GM18520 (cell line): ENCODE measurements at regions not wholly inside any gene's neighbourhood (a gene's known extent, or its start where the extent isn't known, plus 50 kb on each side); places are given as distances from the start of the nearest gene placed in this dataset.

Experiments
- ATAC-seq: cut with Tn5 transposase; IDR thresholded peaks from one replicate; pipeline ENCODE4 v1.9.1; 2021; ENCODE audit not compliant: unreplicated experiment

GRCh38 chr3:72470904-72471417 is 377.3 kb downstream of the SHQ1 start:
- no peak for ATAC-seq

- no peak for ATAC-seq
These were observed 382.4 kb downstream of the SHQ1 start for GRCh38 chr3:72465853-72466252.

- ATAC-seq: no peak
These were observed 385.2 kb downstream of the SHQ1 start for GRCh38 chr3:72463083-72463482.

- ATAC-seq: no peak
These were observed 385.6 kb downstream of the SHQ1 start for GRCh38 chr3:72462595-72463011.

- ATAC-seq: no peak
These were observed 386.5 kb downstream of the SHQ1 start for GRCh38 chr3:72461787-72462186.

GRCh38 chr3:72460205-72461174 is 387.8 kb downstream of the SHQ1 start:
- ATAC-seq: no peak

GRCh38 chr3:72459588-72459987 is 388.7 kb downstream of the SHQ1 start:
- ATAC-seq: no peak

GRCh38 chr3:72458375-72458774 is 389.9 kb downstream of the SHQ1 start:
- no peak for ATAC-seq

- no peak for ATAC-seq
These were observed 393.8 kb downstream of the SHQ1 start for GRCh38 chr3:72454441-72454840.

GRCh38 chr3:72453706-72454105 is 394.5 kb downstream of the SHQ1 start:
- ATAC-seq: no peak

- ATAC-seq: no peak
These were observed 395.5 kb downstream of the SHQ1 start for GRCh38 chr3:72452745-72453144.

GRCh38 chr3:72451841-72452240 is 396.4 kb downstream of the SHQ1 start:
- no peak for ATAC-seq

- ATAC-seq: no peak
These were observed 398.7 kb downstream of the SHQ1 start for GRCh38 chr3:72449551-72449950.

- no peak for ATAC-seq
These were observed 399.4 kb downstream of the SHQ1 start for GRCh38 chr3:72448858-72449257.

- ATAC-seq: no peak
These were observed 399.8 kb downstream of the SHQ1 start for GRCh38 chr3:72448375-72448823.

- ATAC-seq: peak; percentile 85
These were observed 400.9 kb downstream of the SHQ1 start for GRCh38 chr3:72447059-72447946.

GRCh38 chr3:72446218-72447058 is 401.8 kb downstream of the SHQ1 start, which contains the start of gene RYBP:
RYBP (minus strand) TSS chr3:72446621.
- peak; percentile 7 for ATAC-seq

- no peak for ATAC-seq
These were observed 402.4 kb downstream of the SHQ1 start for GRCh38 chr3:72445827-72446217.

GRCh38 chr3:72444656-72445223 is 403.5 kb downstream of the SHQ1 start:
- no peak for ATAC-seq

- ATAC-seq: no peak
These were observed 405.5 kb downstream of the SHQ1 start for GRCh38 chr3:72442759-72443158.
